Neural progenitor cell (in vitro differentiated cells): ENCODE measurements at regions not wholly inside any gene's neighbourhood (a gene's known extent, or its start where the extent isn't known, plus 50 kb on each side); places are given as distances from the start of the nearest gene placed in this dataset.

ENCODE experiments used
- DNase-seq: peaks from one replicate; pipeline ENCODE4 v3.0.0-alpha.2; 2016; ENCODE audit warnings: low spot score
- H2AFZ ChIP-seq: fragments of 200-600 bp; sonication (generic); replicated peaks from 2 replicates; pipeline ENCODE4 v1.6.1; 2016; ENCODE audit warnings: antibody characterized with exemption
- H3F3A ChIP-seq: fragments of 200-600 bp; sonication (generic); 2 replicates; pipeline ENCODE4 v1.6.1; 2016; ENCODE audit warnings: antibody characterized with exemption, low read depth
- H3K27ac ChIP-seq: fragments of 200-600 bp; sonication (generic); 2 replicates; pipeline ENCODE4 v1.5.1; 2016; ENCODE audit warnings: mild to moderate bottlenecking
- H3K27me3 ChIP-seq: fragments of 200-600 bp; sonication (generic); 2 replicates; pipeline ENCODE4 v1.6.1; 2016; ENCODE audit warnings: mild to moderate bottlenecking, moderate library complexity
- H3K36me3 ChIP-seq: fragments of 200-600 bp; sonication (generic); 2 replicates; pipeline ENCODE4 v1.5.1; 2016
- H3K4me1 ChIP-seq: fragments of 200-600 bp; sonication (generic); 2 replicates; pipeline ENCODE4 v1.6.1; 2016; ENCODE audit warnings: mixed run types
- H3K4me2 ChIP-seq: fragments of 200-600 bp; sonication (generic); 2 replicates; pipeline ENCODE4 v1.6.1; 2016
- H3K4me3 ChIP-seq: fragments of 200-600 bp; sonication (generic); 2 replicates; pipeline ENCODE4 v1.5.1; 2016
- H3K79me2 ChIP-seq: fragments of 200-600 bp; sonication (generic); 2 replicates; pipeline ENCODE4 v1.6.1; 2016; ENCODE audit warnings: low read depth
- H3K9ac ChIP-seq: fragments of 200-600 bp; sonication (generic); 2 replicates; pipeline ENCODE4 v1.6.1; 2016
- H3K9me3 ChIP-seq: fragments of 200-600 bp; sonication (generic); 2 replicates; pipeline ENCODE4 v1.5.1; 2016; ENCODE audit warnings: low read depth
- H4K20me1 ChIP-seq: fragments of 200-600 bp; sonication (generic); 2 replicates; pipeline ENCODE4 v1.6.1; 2016; ENCODE audit warnings: low read depth
- H3K27ac Mint-ChIP-seq: 3 replicates; pipeline ENCODE4 v1.8.0; 2021; ENCODE audit warnings: mixed read lengths
- H3K27me3 Mint-ChIP-seq: 2 replicates; pipeline ENCODE4 v1.8.0; 2022; ENCODE audit warnings: low read depth, mild to moderate bottlenecking, inconsistent platforms, moderate library complexity, mixed read lengths; ENCODE audit not compliant: insufficient read depth
- H3K36me3 Mint-ChIP-seq: 3 replicates; pipeline ENCODE4 v1.8.0; 2021; ENCODE audit warnings: mixed read lengths
- H3K4me1 Mint-ChIP-seq: 3 replicates; pipeline ENCODE4 v1.8.0; 2021; ENCODE audit warnings: mixed read lengths
- H3K4me3 Mint-ChIP-seq: 3 replicates; pipeline ENCODE4 v1.8.0; 2021; ENCODE audit warnings: mild to moderate bottlenecking, moderate library complexity, mixed read lengths
- H3K9me3 Mint-ChIP-seq: 3 replicates; pipeline ENCODE4 v1.8.0; 2020; ENCODE audit warnings: mixed read lengths
- EZH2 ChIP-seq: fragments of 200-600 bp; sonication (generic); IDR thresholded peaks from 2 replicates; pipeline ENCODE4 v1.6.1; 2017; ENCODE audit warnings: antibody characterized with exemption, mild to moderate bottlenecking, moderate library complexity
- EZH2phosphoT487 ChIP-seq: fragments of 200-600 bp; sonication (generic); IDR thresholded peaks from 2 replicates; pipeline ENCODE4 v1.6.1; 2017; ENCODE audit warnings: antibody characterized with exemption
- TF ChIP-seq, protein P1 (sequence below): fragments of 200-600 bp; sonication (generic); IDR thresholded peaks from 2 replicates; pipeline ENCODE4 v1.5.1; 2017; ENCODE audit warnings: antibody characterized with exemption, mild to moderate bottlenecking

DNA sequence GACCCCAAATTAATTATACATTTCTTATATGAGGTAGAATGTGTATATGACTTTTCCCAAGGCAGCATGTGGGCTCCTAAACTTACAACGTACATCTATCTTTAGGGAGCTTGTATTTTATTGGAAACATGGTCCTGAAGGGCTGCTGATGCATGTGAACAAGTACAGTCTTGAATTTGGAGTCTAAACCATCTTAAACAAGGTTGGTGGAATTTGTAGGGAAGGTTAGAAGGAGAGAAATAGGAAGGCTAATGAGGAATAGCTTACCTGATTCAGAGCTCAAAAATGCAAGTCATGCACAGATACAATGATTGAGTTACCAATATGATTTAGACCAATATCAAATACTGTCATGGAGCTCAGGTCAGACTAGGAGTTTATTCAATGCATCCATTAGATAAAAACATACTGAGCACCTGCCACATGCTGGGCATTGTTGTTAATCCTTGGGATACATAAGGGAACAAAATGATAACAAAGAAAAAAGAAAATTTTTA, 458.6 kb upstream of the ETAA1 start:
- Mint-ChIP-seq H3K27me3 (no peaks in the 10 kb centered on the region), H3K4me1 (no peaks in the 10 kb centered on the region), H3K27ac (no peak overlapping the region), H3K4me3 (no peak overlapping the region), H3K9me3 (no peaks in the 10 kb centered on the region), H3K36me3 (no peaks in the 10 kb centered on the region)
- Histone ChIP-seq H3K27ac (no peak overlapping the region), H3K36me3 (no peaks in the 10 kb centered on the region), H3K9ac (no peak overlapping the region), H3K4me1 (no peaks in the 10 kb centered on the region), H3K9me3 (no peaks in the 10 kb centered on the region), H3K27me3 (no peaks in the 10 kb centered on the region), H2AFZ (no peak overlapping the region), H3K79me2 (no peaks in the 10 kb centered on the region), H3K4me3 (no peak overlapping the region), H4K20me1 (no peaks in the 10 kb centered on the region), H3K4me2 (no peak overlapping the region), H3F3A (no peaks in the 10 kb centered on the region)
- TF ChIP-seq EZH2phosphoT487, result no peak
- TF ChIP-seq, protein P1, sequence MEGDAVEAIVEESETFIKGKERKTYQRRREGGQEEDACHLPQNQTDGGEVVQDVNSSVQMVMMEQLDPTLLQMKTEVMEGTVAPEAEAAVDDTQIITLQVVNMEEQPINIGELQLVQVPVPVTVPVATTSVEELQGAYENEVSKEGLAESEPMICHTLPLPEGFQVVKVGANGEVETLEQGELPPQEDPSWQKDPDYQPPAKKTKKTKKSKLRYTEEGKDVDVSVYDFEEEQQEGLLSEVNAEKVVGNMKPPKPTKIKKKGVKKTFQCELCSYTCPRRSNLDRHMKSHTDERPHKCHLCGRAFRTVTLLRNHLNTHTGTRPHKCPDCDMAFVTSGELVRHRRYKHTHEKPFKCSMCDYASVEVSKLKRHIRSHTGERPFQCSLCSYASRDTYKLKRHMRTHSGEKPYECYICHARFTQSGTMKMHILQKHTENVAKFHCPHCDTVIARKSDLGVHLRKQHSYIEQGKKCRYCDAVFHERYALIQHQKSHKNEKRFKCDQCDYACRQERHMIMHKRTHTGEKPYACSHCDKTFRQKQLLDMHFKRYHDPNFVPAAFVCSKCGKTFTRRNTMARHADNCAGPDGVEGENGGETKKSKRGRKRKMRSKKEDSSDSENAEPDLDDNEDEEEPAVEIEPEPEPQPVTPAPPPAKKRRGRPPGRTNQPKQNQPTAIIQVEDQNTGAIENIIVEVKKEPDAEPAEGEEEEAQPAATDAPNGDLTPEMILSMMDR, result no peak
- TF ChIP-seq EZH2, result no peak
- DNase-seq, result no peak

- H3K27ac ChIP-seq, result no peak overlapping the region
- H3K79me2 ChIP-seq, result no peaks in the 10 kb centered on the region
- H3K9me3 ChIP-seq, result no peaks in the 10 kb centered on the region
- H3K27me3 ChIP-seq, result no peaks in the 10 kb centered on the region
- H3K4me2 ChIP-seq, result no peak overlapping the region
- H3K36me3 Mint-ChIP-seq, result no peaks in the 10 kb centered on the region
- H3K4me1 ChIP-seq, result no peaks in the 10 kb centered on the region
- no peak overlapping the region for H3K27ac Mint-ChIP-seq
- no peaks in the 10 kb centered on the region for H4K20me1 ChIP-seq
- no peak overlapping the region for H3K4me3 ChIP-seq
- H3K9ac ChIP-seq, result no peak overlapping the region
- no peak for DNase-seq
- H3K27me3 Mint-ChIP-seq, result peaks cover 2% of the 10 kb centered on the region
- no peak overlapping the region for H2AFZ ChIP-seq
- no peaks in the 10 kb centered on the region for H3K36me3 ChIP-seq
- no peaks in the 10 kb centered on the region for H3K9me3 Mint-ChIP-seq
- H3F3A ChIP-seq, result no peaks in the 10 kb centered on the region
- TF ChIP-seq, protein P1, result no peak
- TF ChIP-seq EZH2phosphoT487, result no peak
- TF ChIP-seq EZH2, result no peak
- H3K4me1 Mint-ChIP-seq, result no peaks in the 10 kb centered on the region
- H3K4me3 Mint-ChIP-seq, result no peak overlapping the region
These were observed 457.1 kb upstream of the ETAA1 start for GRCh38 chr2:66940080-66940479.

DNA sequence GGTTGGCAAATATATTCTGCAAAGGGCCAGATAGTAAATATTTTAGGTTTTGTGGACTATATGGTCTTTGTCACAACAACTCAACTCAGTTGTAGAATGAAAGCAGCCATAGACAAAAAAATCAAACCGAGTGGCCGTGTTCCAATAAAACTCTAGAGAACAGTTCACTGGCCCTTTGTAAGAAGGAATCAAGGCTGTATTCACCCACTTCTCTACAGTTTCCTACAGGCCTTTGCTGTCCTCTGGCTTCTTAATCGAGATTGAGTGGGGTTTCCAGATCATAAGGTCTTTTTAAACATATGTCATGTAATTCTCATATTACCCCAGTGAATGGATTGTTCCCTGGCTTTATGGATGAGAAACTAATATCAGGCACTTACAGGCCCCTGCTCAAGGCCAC, 448.9 kb upstream of the ETAA1 start:
- Histone ChIP-seq H3K27ac (no peak overlapping the region), H3K4me2 (no peak overlapping the region), H3K4me1 (no peaks in the 10 kb centered on the region), H3K36me3 (no peaks in the 10 kb centered on the region), H2AFZ (no peak overlapping the region), H3F3A (no peaks in the 10 kb centered on the region), H3K27me3 (no peaks in the 10 kb centered on the region), H3K79me2 (no peaks in the 10 kb centered on the region), H3K9me3 (no peaks in the 10 kb centered on the region), H4K20me1 (no peaks in the 10 kb centered on the region), H3K9ac (no peak overlapping the region), H3K4me3 (no peak overlapping the region)
- TF ChIP-seq EZH2, result no peak
- TF ChIP-seq, protein P1, result no peak
- TF ChIP-seq EZH2phosphoT487, result no peak
- no peaks in the 10 kb centered on the region for H3K9me3 Mint-ChIP-seq
- DNase-seq, result no peak
- H3K4me1 Mint-ChIP-seq, result no peaks in the 10 kb centered on the region
- no peaks in the 10 kb centered on the region for H3K36me3 Mint-ChIP-seq
- peaks cover 2% of the 10 kb centered on the region for H3K27me3 Mint-ChIP-seq
- H3K27ac Mint-ChIP-seq, result no peak overlapping the region
- H3K4me3 Mint-ChIP-seq, result no peak overlapping the region
